Endothelial cell (in vitro differentiated cells): ENCODE measurements at regions not wholly inside any gene's neighbourhood (a gene's known extent, or its start where the extent isn't known, plus 50 kb on each side); places are given as distances from the start of the nearest gene placed in this dataset.

Experiments
- DNase-seq: peaks from one replicate; pipeline ENCODE4 v3.0.0; 2021; ENCODE audit warnings: low spot score
- H3K27ac Mint-ChIP-seq: one replicate; pipeline ENCODE4 v1.8.0; 2021; ENCODE audit warnings: mixed read lengths, inconsistent platforms; ENCODE audit not compliant: unreplicated experiment
- H3K27me3 Mint-ChIP-seq: one replicate; pipeline ENCODE4 v1.8.0; 2021; ENCODE audit warnings: mild to moderate bottlenecking, moderate library complexity, mixed read lengths, inconsistent platforms; ENCODE audit not compliant: unreplicated experiment
- H3K36me3 Mint-ChIP-seq: one replicate; pipeline ENCODE4 v1.8.0; 2021; ENCODE audit warnings: mild to moderate bottlenecking, low read depth, mixed read lengths, inconsistent platforms; ENCODE audit not compliant: unreplicated experiment
- H3K4me1 Mint-ChIP-seq: one replicate; pipeline ENCODE4 v1.8.0; 2021; ENCODE audit warnings: mild to moderate bottlenecking, mixed read lengths, inconsistent platforms; ENCODE audit not compliant: unreplicated experiment
- H3K4me3 Mint-ChIP-seq: one replicate; pipeline ENCODE4 v1.8.0; 2021; ENCODE audit warnings: mild to moderate bottlenecking, mixed read lengths, inconsistent platforms; ENCODE audit not compliant: unreplicated experiment
- H3K9me3 Mint-ChIP-seq: one replicate; pipeline ENCODE4 v1.8.0; 2021; ENCODE audit warnings: mixed read lengths, inconsistent platforms; ENCODE audit not compliant: unreplicated experiment
- TF ChIP-seq, protein P1 (sequence below): fragments of 200-600 bp; sonication (generic); IDR thresholded peaks from one replicate; pipeline ENCODE4 v1.5.0; 2021; ENCODE audit warnings: antibody characterized with exemption; ENCODE audit not compliant: unreplicated experiment

DNA sequence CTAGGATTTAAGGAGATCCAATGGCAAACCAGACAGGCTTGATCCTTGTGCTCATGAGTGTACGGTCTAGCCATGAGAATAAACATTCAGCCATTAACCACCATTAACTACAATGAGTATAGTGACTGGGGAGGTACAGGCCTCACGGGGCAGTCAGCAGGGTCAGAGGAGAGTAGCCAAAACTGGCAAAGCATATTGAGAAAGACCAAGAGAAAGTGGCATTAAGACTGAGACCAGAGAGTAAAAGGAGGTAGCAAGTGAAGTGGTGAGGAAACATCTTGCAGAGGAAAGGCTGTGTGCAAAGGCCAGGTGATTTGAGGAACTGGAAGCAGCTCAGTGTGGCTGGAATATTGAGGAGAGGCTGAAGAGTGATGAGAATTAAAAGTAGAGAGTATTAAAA, 407.2 kb upstream of the LMCD1 start:
- Mint-ChIP-seq H3K4me1 (no peaks in the 10 kb centered on the region), H3K27me3 (no peaks in the 10 kb centered on the region), H3K9me3 (no peaks in the 10 kb centered on the region), H3K36me3 (no peaks in the 10 kb centered on the region), H3K27ac (no peak overlapping the region), H3K4me3 (no peak overlapping the region)
- TF ChIP-seq, protein P1, sequence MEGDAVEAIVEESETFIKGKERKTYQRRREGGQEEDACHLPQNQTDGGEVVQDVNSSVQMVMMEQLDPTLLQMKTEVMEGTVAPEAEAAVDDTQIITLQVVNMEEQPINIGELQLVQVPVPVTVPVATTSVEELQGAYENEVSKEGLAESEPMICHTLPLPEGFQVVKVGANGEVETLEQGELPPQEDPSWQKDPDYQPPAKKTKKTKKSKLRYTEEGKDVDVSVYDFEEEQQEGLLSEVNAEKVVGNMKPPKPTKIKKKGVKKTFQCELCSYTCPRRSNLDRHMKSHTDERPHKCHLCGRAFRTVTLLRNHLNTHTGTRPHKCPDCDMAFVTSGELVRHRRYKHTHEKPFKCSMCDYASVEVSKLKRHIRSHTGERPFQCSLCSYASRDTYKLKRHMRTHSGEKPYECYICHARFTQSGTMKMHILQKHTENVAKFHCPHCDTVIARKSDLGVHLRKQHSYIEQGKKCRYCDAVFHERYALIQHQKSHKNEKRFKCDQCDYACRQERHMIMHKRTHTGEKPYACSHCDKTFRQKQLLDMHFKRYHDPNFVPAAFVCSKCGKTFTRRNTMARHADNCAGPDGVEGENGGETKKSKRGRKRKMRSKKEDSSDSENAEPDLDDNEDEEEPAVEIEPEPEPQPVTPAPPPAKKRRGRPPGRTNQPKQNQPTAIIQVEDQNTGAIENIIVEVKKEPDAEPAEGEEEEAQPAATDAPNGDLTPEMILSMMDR: no peak
- DNase-seq: no peak

DNA sequence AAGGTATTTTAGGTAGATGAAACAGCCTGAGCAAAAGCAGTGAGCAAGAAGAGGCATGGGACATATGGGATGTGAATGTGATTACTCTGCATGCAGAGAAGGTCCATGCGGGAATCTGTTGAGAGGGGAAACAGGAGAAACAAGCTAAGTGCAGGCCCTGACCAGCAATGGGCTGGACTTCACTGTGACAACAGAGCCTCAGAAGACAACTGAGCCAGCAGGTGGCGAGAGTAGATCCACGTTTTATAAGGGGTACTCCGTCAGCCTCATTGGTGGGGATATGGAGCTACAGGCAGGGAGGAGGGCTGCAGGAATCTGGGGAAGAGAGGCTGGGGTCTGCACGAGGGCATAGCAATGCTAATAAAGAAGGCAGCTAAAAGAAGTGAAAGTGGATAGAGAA, 405.9 kb upstream of the LMCD1 start:
- H3K4me1 Mint-ChIP-seq: no peaks in the 10 kb centered on the region
- no peak overlapping the region for H3K4me3 Mint-ChIP-seq
- H3K36me3 Mint-ChIP-seq: no peaks in the 10 kb centered on the region
- no peaks in the 10 kb centered on the region for H3K9me3 Mint-ChIP-seq
- H3K27ac Mint-ChIP-seq: no peak overlapping the region
- H3K27me3 Mint-ChIP-seq: no peaks in the 10 kb centered on the region
- peak; percentile 38 for DNase-seq
- TF ChIP-seq, protein P1: no peak

GRCh38 chr3:8097690-8098089, 403.9 kb upstream of the LMCD1 start:
- no peaks in the 10 kb centered on the region for H3K36me3 Mint-ChIP-seq
- no peaks in the 10 kb centered on the region for H3K27me3 Mint-ChIP-seq
- no peaks in the 10 kb centered on the region for H3K4me1 Mint-ChIP-seq
- DNase-seq: no peak
- no peak overlapping the region for H3K27ac Mint-ChIP-seq
- TF ChIP-seq, protein P1: peak; percentile 6
- no peaks in the 10 kb centered on the region for H3K9me3 Mint-ChIP-seq
- no peak overlapping the region for H3K4me3 Mint-ChIP-seq

- no peak for DNase-seq
- no peak overlapping the region for H3K27ac Mint-ChIP-seq
- no peaks in the 10 kb centered on the region for H3K4me1 Mint-ChIP-seq
- no peaks in the 10 kb centered on the region for H3K36me3 Mint-ChIP-seq
- TF ChIP-seq, protein P1: no peak
- no peak overlapping the region for H3K4me3 Mint-ChIP-seq
- no peaks in the 10 kb centered on the region for H3K27me3 Mint-ChIP-seq
- no peaks in the 10 kb centered on the region for H3K9me3 Mint-ChIP-seq
Observed at GRCh38 chr3:8103954-8104353, 397.7 kb upstream of the LMCD1 start.

DNA sequence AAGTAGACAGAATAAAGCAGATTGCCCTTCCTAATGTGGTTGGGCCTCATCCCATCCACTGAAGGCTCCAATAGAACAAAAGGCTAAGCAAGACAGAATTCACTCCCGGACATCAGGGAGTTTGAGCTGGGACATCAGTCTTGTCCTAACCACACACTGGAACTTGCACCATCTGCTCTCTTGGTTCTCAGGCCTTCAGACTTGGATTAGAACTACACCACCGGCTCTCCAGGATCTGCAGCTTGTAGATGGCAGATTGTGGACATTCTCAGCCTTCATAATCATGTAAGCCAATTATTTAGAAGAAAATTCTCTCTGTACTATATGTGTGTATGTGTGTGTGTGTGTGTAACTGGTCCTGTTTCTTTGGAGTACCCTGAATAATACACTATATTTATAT, 394.7 kb upstream of the LMCD1 start:
- Mint-ChIP-seq H3K4me1 (no peaks in the 10 kb centered on the region), H3K36me3 (no peaks in the 10 kb centered on the region), H3K4me3 (no peak overlapping the region), H3K27ac (no peak overlapping the region), H3K9me3 (no peaks in the 10 kb centered on the region), H3K27me3 (no peaks in the 10 kb centered on the region)
- DNase-seq: no peak
- TF ChIP-seq, protein P1: no peak
